ENCODE measurements at regions not wholly inside any gene's neighbourhood (a gene's known extent, or its start where the extent isn't known, plus 50 kb on each side); places are given as distances from the start of the nearest gene placed in this dataset.

DNA sequence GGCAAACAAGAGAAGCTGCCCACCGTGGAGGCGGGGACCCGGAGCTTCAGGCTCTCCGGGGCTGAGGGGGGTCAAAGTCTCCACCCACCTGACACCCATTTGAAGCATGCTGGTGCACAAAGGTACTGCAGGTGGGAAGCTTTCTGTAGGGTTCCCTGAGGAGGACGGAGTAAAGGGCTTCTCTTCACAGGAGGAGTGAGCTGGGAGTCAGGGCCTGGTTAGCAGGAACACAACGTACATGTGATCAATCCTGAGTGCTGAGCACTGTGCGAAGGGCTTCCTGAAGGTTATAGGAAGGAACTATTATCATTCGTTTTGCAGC, 252.9 kb upstream of the RPL38 start:
- TF ChIP-seq, protein P1, sequence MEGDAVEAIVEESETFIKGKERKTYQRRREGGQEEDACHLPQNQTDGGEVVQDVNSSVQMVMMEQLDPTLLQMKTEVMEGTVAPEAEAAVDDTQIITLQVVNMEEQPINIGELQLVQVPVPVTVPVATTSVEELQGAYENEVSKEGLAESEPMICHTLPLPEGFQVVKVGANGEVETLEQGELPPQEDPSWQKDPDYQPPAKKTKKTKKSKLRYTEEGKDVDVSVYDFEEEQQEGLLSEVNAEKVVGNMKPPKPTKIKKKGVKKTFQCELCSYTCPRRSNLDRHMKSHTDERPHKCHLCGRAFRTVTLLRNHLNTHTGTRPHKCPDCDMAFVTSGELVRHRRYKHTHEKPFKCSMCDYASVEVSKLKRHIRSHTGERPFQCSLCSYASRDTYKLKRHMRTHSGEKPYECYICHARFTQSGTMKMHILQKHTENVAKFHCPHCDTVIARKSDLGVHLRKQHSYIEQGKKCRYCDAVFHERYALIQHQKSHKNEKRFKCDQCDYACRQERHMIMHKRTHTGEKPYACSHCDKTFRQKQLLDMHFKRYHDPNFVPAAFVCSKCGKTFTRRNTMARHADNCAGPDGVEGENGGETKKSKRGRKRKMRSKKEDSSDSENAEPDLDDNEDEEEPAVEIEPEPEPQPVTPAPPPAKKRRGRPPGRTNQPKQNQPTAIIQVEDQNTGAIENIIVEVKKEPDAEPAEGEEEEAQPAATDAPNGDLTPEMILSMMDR (IDR thresholded peaks at IDR 0.05; ENCODE audit: low read length): no peak
- no peak for TF ChIP-seq EZH2 (IDR thresholded peaks at IDR 0.05; ENCODE audit: borderline replicate concordance, low read length)

All from OCI-LY1 (cell line).